ENCODE measurements at regions not wholly inside any gene's neighbourhood (a gene's known extent, or its start where the extent isn't known, plus 50 kb on each side); places are given as distances from the start of the nearest gene placed in this dataset.
A peak's percentile ranks its signal among the peaks of the same experiment; 100 is the strongest.
"Not testable (repeated sequence)": the region's sequence is repeated elsewhere in the genome, so short reads cannot be mapped to it uniquely, and the experiment has no call there.

DNA sequence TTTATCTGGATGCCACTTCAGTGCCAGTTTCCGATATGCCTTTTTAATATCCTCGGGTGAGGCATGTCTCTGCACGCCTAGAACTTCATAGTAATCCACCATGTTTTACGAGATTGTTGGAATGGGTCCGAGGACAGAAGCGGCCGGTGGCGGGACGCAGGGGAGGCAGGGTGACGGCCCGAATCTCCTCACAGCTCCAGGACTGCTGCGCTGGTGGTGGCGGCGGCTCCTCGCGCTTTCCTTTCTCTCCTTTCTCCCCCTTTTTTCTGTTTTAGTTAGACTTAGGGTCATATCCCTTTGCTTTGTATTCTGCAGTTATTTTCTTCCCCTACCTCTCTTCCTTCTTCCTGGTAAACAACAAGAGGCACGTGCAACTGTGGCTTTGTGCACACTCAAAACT is 645.8 kb downstream of the ETS1 start:
- H3K9me3 Mint-ChIP-seq, result peaks cover 0 to 13% (median 1%) of the 10 kb centered on the region in 7 donors
- not testable (repeated sequence) for H3K4me1 Mint-ChIP-seq, H3K27ac Mint-ChIP-seq, DNase-seq, H3K27me3 Mint-ChIP-seq, H3K4me3 Mint-ChIP-seq, H3K36me3 Mint-ChIP-seq
- ATAC-seq (ENCODE audit: low read depth in 2 of 2), result peak in 1 of 2 donors; percentile 59

DNA sequence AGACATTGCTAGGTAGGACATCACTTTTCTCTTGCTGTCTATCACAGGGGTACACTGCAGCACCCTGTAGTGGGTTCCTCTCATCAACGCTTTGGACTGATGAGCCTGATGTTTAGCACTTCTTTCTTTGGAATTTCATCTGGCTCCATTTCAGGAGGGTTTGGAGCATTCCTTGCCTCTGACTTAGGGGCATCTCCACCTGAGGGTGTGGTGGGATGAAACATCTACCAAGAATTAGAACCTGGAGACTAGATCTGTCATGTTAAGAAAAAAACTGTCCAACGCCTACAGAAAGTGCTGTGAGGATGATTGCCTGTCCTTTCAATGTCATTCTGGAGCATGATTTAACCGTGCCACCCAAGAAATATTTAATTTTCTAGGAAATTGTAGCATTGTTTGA is 648.4 kb downstream of the ETS1 start:
- H3K36me3 Mint-ChIP-seq, result no peaks in the 10 kb centered on the region
- ATAC-seq (ENCODE audit: low read depth in 2 of 2), result no peak
- H3K9me3 Mint-ChIP-seq, result peaks cover 0 to 13% (median 1%) of the 10 kb centered on the region in 7 donors
- H3K27me3 Mint-ChIP-seq, result peaks cover 0 to 9% (median 0%) of the 10 kb centered on the region in 3 donors
- H3K27ac Mint-ChIP-seq, result no peak overlapping the region
- H3K4me3 Mint-ChIP-seq, result no peak overlapping the region
- no peaks in the 10 kb centered on the region for H3K4me1 Mint-ChIP-seq
- DNase-seq, result no peak

DNA sequence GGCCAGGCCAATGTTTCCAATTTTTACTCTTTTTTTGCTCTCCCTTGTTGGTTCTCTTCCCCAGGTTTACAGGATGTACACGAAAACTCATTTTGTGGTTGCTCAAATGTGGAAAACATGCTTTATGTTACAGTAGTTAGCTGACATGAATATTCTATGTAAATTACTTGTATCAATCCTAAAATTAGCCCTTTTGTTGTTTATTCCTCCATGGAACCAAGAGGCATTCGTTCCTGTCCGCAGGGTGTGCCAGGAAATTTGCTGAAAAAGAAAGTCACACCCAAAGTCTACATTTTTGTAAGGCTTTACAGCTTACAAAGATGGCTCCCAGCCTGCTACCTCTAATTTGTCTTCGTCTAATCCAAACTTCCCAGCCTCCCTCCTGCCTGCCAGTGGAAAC is 652.3 kb downstream of the ETS1 start:
- H3K27me3 Mint-ChIP-seq, result peaks cover 0 to 11% (median 0%) of the 10 kb centered on the region in 3 donors
- H3K9me3 Mint-ChIP-seq, result no peaks in the 10 kb centered on the region
- H3K27ac Mint-ChIP-seq, result no peak overlapping the region
- H3K36me3 Mint-ChIP-seq, result no peaks in the 10 kb centered on the region
- H3K4me3 Mint-ChIP-seq, result no peak overlapping the region
- DNase-seq, result no peak
- ATAC-seq (ENCODE audit: low read depth in 2 of 2), result no peak
- no peaks in the 10 kb centered on the region for H3K4me1 Mint-ChIP-seq

DNA sequence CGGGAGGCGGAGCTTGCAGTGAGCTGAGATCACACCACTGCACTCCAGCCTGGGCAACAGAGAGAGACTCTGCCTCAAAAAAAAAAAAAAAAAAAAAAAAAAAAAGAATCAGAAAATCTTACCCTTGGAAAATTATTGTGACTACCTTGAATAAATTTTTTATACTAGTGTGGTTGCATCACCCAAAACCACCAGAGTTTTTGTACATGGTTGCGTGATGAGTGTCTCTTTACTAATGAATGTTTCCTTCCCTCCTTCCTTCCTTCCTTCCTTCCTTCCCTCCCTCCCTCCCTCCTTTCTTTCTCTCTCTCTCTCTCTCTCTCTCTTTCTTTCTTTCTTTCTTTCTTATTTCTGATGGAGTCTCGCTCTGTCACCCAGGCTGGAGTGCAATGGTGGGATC is 653.4 kb downstream of the ETS1 start:
- H3K27ac Mint-ChIP-seq; H3K4me1 Mint-ChIP-seq; H3K4me3 Mint-ChIP-seq; ATAC-seq (ENCODE audit: low read depth in 2 of 2); H3K36me3 Mint-ChIP-seq; H3K9me3 Mint-ChIP-seq; DNase-seq: not testable (repeated sequence)
- H3K27me3 Mint-ChIP-seq, result peaks cover 6 to 11% (median 10%) of the 10 kb centered on the region in 3 donors

DNA sequence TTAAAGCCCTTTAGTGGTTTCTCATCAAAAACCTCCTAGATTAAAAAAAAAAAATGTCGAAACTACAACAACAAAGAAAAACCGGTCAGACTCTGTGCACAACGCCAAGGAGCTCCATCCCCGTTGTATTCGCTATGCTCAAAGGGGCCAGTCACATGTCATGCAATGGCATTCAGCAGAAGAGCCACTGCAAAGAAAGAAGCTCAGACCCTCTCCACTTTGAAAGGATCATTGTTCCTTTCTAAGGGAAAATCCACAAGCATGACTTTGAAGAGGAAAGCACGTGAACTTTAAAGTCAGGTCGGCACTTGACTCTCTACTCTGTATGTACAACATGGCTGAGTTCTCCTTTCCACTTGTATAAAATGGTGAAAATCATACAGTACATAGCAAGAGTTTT is 655.6 kb downstream of the ETS1 start:
- peak overlapping the region in 1 of 8 donors; percentile 47 for H3K4me3 Mint-ChIP-seq
- ATAC-seq (ENCODE audit: low read depth in 2 of 2), result no peak
- H3K4me1 Mint-ChIP-seq, result no peaks in the 10 kb centered on the region
- peaks cover 0 to 3% (median 0%) of the 10 kb centered on the region in 7 donors for H3K9me3 Mint-ChIP-seq
- H3K27ac Mint-ChIP-seq, result no peak overlapping the region
- no peak for DNase-seq
- peaks cover 6 to 10% (median 8%) of the 10 kb centered on the region in 3 donors for H3K27me3 Mint-ChIP-seq
- H3K36me3 Mint-ChIP-seq, result no peaks in the 10 kb centered on the region

DNA sequence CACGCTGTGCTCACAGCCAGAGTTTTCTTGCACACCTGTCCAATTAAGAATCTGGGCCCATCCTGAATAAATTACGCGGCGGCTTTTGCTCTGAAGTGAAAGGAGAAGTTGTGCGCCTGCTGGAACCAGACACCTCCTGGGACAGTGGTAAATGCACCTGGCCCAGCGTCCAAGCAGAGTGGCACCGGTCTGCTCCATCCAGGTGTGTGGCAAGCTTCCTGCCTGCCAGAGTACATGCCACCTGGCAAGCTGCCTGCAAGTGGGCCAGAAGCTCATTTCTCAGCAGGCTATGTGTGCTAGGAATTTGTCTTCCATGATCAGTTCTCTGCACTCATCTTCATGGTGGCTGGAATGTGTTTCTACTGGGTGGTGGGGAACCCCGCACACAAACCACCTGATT is 660.6 kb downstream of the ETS1 start:
- ATAC-seq (ENCODE audit: low read depth in 2 of 2) (no peak), DNase-seq (no peak)
- peaks cover 0 to 6% (median 2%) of the 10 kb centered on the region in 7 donors for H3K9me3 Mint-ChIP-seq
- no peak overlapping the region for H3K4me3 Mint-ChIP-seq
- no peaks in the 10 kb centered on the region for H3K4me1 Mint-ChIP-seq
- no peaks in the 10 kb centered on the region for H3K36me3 Mint-ChIP-seq
- H3K27me3 Mint-ChIP-seq, result peaks cover 0 to 10% (median 6%) of the 10 kb centered on the region in 3 donors
- no peak overlapping the region for H3K27ac Mint-ChIP-seq

DNA sequence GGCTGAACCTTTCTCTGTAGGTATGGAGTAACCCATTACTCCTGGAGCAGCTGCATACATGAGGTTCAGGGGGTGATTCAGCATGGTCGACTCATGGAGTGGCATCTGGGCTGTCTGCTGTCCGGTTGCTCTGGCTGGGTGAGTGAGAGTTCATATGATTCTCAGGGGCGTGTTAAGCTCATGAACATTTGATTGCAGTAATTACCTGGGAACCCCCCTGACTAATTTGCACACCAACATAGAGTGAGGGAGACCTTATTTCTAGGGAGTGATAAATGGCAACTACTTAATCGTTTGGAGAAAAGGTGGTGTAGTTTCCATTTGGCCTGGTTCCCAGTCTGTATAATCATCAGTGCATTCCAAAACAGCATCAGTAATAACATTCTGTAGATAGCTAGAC is 661.9 kb downstream of the ETS1 start:
- Mint-ChIP-seq H3K4me1 (no peaks in the 10 kb centered on the region), H3K36me3 (no peaks in the 10 kb centered on the region), H3K9me3 (peaks cover 2 to 14% (median 3%) of the 10 kb centered on the region in 7 donors), H3K4me3 (no peak overlapping the region), H3K27ac (no peak overlapping the region), H3K27me3 (peaks cover 0 to 14% (median 6%) of the 10 kb centered on the region in 3 donors)
- ATAC-seq (ENCODE audit: low read depth in 2 of 2) (no peak), DNase-seq (no peak)

DNA sequence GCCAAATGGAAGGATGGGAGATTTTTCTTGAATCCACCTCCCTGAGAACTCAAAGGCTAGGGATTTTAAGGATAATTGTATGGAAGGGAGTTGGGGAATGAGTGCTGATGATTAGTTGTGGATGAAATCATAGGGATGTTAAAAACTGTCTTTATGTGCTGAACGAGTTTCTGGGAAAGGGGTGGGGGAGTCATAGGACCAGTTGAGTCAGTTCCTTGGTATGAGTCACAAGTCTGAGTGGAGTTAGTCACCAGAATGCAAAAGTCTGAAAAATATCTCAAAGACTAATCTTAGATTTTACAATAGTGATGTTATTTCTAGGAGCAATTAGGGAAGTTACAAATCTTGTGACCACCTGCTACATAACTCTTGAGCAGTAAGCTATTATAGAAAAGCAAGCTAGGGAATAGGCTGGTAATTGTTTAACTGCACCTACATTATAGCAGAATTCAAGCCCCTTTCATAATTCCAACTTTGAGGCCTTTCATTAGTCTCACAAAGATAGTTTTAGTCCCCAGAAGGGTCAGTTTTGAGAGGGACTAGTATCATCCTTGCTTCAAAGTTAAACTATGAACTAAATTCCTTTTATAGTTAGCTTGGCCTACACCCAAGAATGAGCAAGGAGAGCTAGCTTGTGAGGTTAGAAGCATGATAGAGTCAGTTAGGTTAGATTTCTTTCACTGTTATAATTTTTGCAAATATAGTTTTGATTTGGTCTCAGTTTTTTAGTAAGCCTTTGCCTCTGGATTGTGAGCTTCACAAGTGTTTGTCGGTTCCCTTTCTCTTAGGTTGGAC is 668.0 kb downstream of the ETS1 start:
- Mint-ChIP-seq H3K9me3 (peaks cover 8 to 61% (median 15%) of the 10 kb centered on the region in 7 donors), H3K27me3 (peaks cover 4 to 15% (median 8%) of the 10 kb centered on the region in 3 donors), H3K4me1 (no peaks in the 10 kb centered on the region), H3K27ac (no peak overlapping the region), H3K36me3 (no peaks in the 10 kb centered on the region), H3K4me3 (no peak overlapping the region)
- ATAC-seq (ENCODE audit: low read depth in 2 of 2) (no peak), DNase-seq (no peak)

DNA sequence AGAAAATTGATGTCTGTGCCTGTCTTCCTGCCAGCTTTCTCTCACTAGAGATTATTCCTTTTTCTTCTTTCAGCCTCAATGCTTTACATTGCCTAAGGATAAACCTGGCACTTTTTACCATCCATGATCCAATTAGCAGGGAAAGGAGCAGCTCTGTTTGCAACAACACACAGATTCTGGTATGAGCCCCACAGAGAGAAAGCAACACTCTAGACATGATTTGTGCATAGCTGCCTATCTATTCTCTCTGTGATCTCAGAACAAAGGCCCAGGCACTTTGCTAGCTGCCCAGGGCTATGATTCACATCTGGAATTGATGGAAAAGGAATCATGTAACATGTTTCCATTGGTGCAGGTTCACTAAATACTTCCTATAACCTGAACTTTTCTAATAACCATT is 685.0 kb downstream of the ETS1 start:
- Mint-ChIP-seq H3K27ac (no peak overlapping the region), H3K36me3 (no peaks in the 10 kb centered on the region), H3K9me3 (peaks cover 0 to 13% (median 8%) of the 10 kb centered on the region in 7 donors), H3K4me1 (no peaks in the 10 kb centered on the region), H3K4me3 (no peak overlapping the region), H3K27me3 (no peaks in the 10 kb centered on the region)
- DNase-seq (no peak), ATAC-seq (ENCODE audit: low read depth in 2 of 2) (no peak)

DNA sequence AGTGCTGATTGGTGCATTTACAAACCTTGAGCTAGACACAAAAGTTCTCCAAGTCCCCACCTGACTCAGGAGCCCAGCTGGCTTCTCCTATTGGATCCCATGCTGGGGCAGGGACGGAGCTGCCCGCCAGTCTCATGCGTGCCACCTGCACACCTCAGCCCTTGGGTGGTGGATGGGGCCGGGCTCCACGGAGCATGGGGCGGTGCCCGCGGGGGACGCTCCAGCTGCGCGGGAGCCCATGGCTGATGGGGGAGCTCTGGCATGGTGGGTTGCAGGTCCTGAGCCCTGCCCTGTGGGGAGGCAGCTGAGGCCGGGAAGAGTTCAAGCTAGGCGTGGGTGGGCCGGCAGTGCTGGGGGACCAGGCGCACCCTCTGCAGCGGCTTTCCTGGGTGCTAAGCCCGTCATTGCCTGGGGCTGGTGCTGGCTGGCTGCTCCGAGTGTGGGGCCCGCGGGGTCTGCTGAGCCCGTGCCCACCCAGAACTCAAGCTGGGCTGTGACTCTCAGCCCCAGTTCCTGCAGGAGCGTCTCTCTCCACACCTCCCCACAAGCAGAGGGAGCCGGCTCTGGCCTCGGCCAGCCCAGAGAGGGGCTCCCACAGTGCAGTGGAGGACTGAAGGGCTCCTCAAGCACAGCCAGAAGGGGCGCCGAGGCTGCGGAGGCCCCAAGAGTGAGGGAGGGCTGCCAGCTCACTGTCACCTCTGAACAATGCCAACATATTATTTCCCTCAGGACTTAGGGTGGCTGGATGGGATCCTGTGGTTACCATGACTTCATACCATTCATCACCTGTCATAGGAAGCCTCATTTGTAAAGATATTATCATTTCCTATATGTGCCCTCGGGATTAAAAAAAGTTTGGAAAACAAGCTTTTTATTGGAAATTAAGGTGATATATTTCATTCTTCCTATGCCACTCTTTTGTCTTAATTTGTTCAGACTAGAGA is 688.7 kb downstream of the ETS1 start:
- Mint-ChIP-seq H3K27ac (no peak overlapping the region), H3K27me3 (no peaks in the 10 kb centered on the region), H3K4me1 (no peaks in the 10 kb centered on the region), H3K9me3 (peaks cover 0 to 17% (median 9%) of the 10 kb centered on the region in 7 donors), H3K36me3 (no peaks in the 10 kb centered on the region), H3K4me3 (no peak overlapping the region)
- no peak for ATAC-seq (ENCODE audit: low read depth in 2 of 2)
- DNase-seq, result no peak

DNA sequence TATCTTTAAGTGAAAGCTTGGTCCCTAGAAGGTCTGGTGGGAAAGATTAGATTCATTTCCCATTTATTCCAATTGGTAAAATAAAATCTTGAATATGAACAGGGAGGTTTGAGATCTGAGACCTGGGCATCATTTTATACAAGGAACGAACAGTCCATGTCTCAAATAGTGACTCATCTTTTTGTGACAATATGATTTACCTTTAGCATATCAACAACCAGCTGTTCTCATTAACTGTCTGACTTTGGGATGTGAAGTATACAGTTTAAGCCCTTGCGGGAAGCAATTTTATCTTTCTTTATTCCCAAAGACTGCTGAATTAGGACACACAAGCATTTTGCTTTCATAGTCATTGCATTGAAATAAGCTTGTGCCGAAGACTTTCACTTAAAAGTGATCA is 691.6 kb downstream of the ETS1 start:
- Mint-ChIP-seq H3K27ac (no peak overlapping the region), H3K4me1 (no peaks in the 10 kb centered on the region), H3K4me3 (no peak overlapping the region), H3K36me3 (no peaks in the 10 kb centered on the region), H3K9me3 (peaks cover 0 to 17% (median 9%) of the 10 kb centered on the region in 7 donors), H3K27me3 (no peaks in the 10 kb centered on the region)
- DNase-seq (no peak), ATAC-seq (ENCODE audit: low read depth in 2 of 2) (no peak)

DNA sequence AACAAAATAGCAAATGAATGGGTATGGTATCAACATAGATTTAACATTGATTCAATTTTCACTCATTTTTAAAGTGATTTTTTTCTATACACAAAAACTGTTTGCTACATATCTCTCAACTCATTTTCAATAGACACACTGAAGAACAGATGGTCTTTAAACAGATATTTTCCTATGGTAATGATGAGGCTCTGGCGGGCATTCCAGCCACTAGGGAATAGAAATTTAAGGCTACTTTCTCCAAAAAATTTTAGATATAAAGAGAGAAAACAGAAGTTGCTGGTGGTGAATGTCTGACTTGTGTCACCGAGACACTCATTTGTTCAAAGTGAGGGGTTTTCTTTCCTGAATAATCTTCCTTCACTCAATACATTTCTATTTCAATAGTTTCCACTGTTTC is 693.0 kb downstream of the ETS1 start:
- ATAC-seq (ENCODE audit: low read depth in 2 of 2) (no peak), DNase-seq (no peak)
- no peak overlapping the region for H3K27ac Mint-ChIP-seq
- H3K36me3 Mint-ChIP-seq, result no peaks in the 10 kb centered on the region
- peaks cover 2 to 14% (median 7%) of the 10 kb centered on the region in 7 donors for H3K9me3 Mint-ChIP-seq
- H3K4me1 Mint-ChIP-seq, result no peaks in the 10 kb centered on the region
- no peak overlapping the region for H3K4me3 Mint-ChIP-seq
- peaks cover 0 to 7% (median 0%) of the 10 kb centered on the region in 3 donors for H3K27me3 Mint-ChIP-seq

DNA sequence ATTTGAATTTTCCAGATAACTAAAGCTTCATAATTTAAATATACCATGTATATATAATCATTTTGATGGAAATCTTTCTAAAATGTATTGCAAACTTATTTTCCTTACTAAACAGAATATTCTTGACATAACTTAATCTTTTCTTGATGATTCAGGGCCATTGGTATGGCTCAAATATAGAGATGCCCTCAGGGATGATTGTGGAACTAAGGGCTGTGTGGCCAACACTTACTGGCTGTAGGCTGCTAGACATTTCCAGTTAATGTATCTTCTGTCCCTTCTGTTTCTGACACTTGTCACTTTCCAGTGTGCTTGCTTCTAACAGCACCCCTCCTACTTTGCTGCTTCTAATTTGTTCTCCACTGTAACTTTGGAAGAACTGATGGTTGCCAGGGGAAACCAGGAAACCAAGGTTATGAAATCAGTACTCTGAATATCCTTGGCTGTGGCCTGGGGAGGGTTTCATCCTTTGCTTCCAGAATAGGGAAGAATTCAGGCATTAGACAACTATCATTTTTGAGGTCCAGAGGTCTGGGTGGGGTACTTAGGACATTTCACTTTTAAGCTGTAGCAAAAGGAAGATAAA is 697.2 kb downstream of the ETS1 start:
- Mint-ChIP-seq H3K9me3 (peaks cover 6 to 22% (median 12%) of the 10 kb centered on the region in 7 donors), H3K27me3 (peaks cover 0 to 10% (median 0%) of the 10 kb centered on the region in 3 donors), H3K27ac (no peak overlapping the region), H3K4me1 (no peaks in the 10 kb centered on the region), H3K4me3 (no peak overlapping the region), H3K36me3 (peaks cover 5 to 9% of the 10 kb centered on the region in 2 donors)
- DNase-seq (no peak), ATAC-seq (ENCODE audit: low read depth in 2 of 2) (no peak)

All from naive B cell (primary cell).